GM12878 (cell line): ENCODE measurements at regions not wholly inside any gene's neighbourhood (a gene's known extent, or its start where the extent isn't known, plus 50 kb on each side); places are given as distances from the start of the nearest gene placed in this dataset.

Experiments
- ATAC-seq: fragments of 200-7000 bp; cut with Tn5 transposase; 3 replicates; pipeline ENCODE4 v1.9.1; 2020; ENCODE audit warnings: mild to moderate bottlenecking, moderate library complexity
- BruUV-seq: library from RNA; stranded (reverse); fragments of 400-500 nt; replicated peaks from 2 replicates; lab custom pipeline; 2021; lab: Mats Ljungman, UMichigan
- CTCF ChIA-PET: fragments of 300-600 bp; sonication (Branson Sonifier 250); formaldehyde crosslinking; extraction: SDS; loops from one replicate; lab custom pipeline; 2021; ENCODE audit warnings: inconsistent platforms; lab: Yijun Ruan, JAX
- POLR2A ChIA-PET: fragments of 350-600 bp; formaldehyde crosslinking; extraction: SDS; loops from one replicate; lab custom pipeline; 2021; ENCODE audit warnings: inconsistent platforms; lab: Charles Lee
- RAD21 ChIA-PET: fragments of 300-600 bp; sonication (Branson Sonifier 250); formaldehyde crosslinking; loops from one replicate; lab custom pipeline; 2023; ENCODE audit warnings: antibody characterized with exemption; ENCODE audit not compliant: unreplicated experiment; lab: Charles Lee
- SMC1A ChIA-PET: fragments of 300-600 bp; sonication (Branson Sonifier 250); formaldehyde crosslinking; loops from one replicate; lab custom pipeline; 2023; ENCODE audit not compliant: unreplicated experiment, uncharacterized antibody; lab: Charles Lee
- DNase-seq: peaks from one replicate; pipeline ENCODE4 v3.0.0-alpha.2; 2011; ENCODE audit warnings: low read depth, low spot score
- FAIRE-seq: peaks from 3 replicates; lab custom pipeline; 2011; peaks lifted over from hg19 to GRCh38; lab: Jason Lieb, UNC
- H2AFZ ChIP-seq: 2 replicates; pipeline ENCODE4 v1.6.0; 2011; ENCODE audit warnings: low read depth, low read length, control low read depth; ENCODE audit not compliant: control insufficient read depth
- H3K27ac ChIP-seq: 2 replicates; pipeline ENCODE4 v1.5.1; 2011; ENCODE audit warnings: control low read depth; ENCODE audit not compliant: control insufficient read depth, insufficient read depth
- H3K27me3 ChIP-seq, 2 experiments: replicated peaks in 1 of 2; 2 replicates each; pipeline versions ENCODE4 v1.6.0 to v1.6.1; 2011; ENCODE audit warnings: low read length in 1 of 2; ENCODE audit not compliant: control insufficient read depth in 2 of 2, insufficient read depth in 2 of 2
- H3K36me3 ChIP-seq, 2 experiments: 2 replicates each; pipeline ENCODE4 v1.5.1; 2011; ENCODE audit warnings: low read length in 1 of 2; ENCODE audit not compliant: control insufficient read depth in 2 of 2, insufficient read depth in 2 of 2
- H3K4me1 ChIP-seq: 2 replicates; pipeline ENCODE4 v1.6.1; 2011; ENCODE audit warnings: mild to moderate bottlenecking, low read length, moderate library complexity, mixed read lengths; ENCODE audit not compliant: control insufficient read depth, insufficient read depth
- H3K4me2 ChIP-seq: 2 replicates; pipeline ENCODE4 v1.6.0; 2011; ENCODE audit warnings: control low read depth; ENCODE audit not compliant: control insufficient read depth, insufficient read depth
- H3K4me3 ChIP-seq: fragments of 200-600 bp; sonication (generic); 2 replicates; pipeline ENCODE4 v1.5.1; 2016
- H3K79me2 ChIP-seq: 2 replicates; pipeline ENCODE4 v1.6.0; 2011; ENCODE audit warnings: low read length; ENCODE audit not compliant: control insufficient read depth, insufficient read depth
- H3K9ac ChIP-seq: 2 replicates; pipeline ENCODE4 v1.8.0; 2011; ENCODE audit warnings: low read length, control low read depth, mixed read lengths; ENCODE audit not compliant: control insufficient read depth, insufficient read depth
- H3K9me3 ChIP-seq: replicated peaks from 3 replicates; pipeline ENCODE4 v1.5.1; 2011; ENCODE audit warnings: mild to moderate bottlenecking, low read length; ENCODE audit not compliant: control insufficient read depth, insufficient read depth
- H4K20me1 ChIP-seq: 2 replicates; pipeline ENCODE4 v1.6.0; 2011; ENCODE audit not compliant: control insufficient read depth, insufficient read depth
- ATF3 ChIP-seq: IDR thresholded peaks from 2 replicates; pipeline ENCODE4 v1.6.1; 2011; ENCODE audit warnings: low read depth, mild to moderate bottlenecking, low read length, moderate library complexity, borderline replicate concordance; ENCODE audit errors: extremely low read depth
- BACH1 ChIP-seq: fragments of 450-650 bp; IDR thresholded peaks from 2 replicates; pipeline ENCODE4 v1.6.1; 2017; ENCODE audit warnings: mild to moderate bottlenecking, borderline replicate concordance
- BCLAF1 ChIP-seq: fragments of 450-650 bp; IDR thresholded peaks from 2 replicates; pipeline ENCODE4 v1.6.1; 2017; ENCODE audit warnings: antibody characterized with exemption, mild to moderate bottlenecking, moderate library complexity
- CEBPZ ChIP-seq: fragments of 150-350 bp; IDR thresholded peaks from 2 replicates; pipeline ENCODE4 v1.6.1; 2016; ENCODE audit warnings: low read depth, low read length
- GABPA ChIP-seq: IDR thresholded peaks from 2 replicates; pipeline ENCODE4 v1.6.1; 2014; ENCODE audit warnings: antibody characterized with exemption, low read depth, mild to moderate bottlenecking, inconsistent platforms
- KLF5 ChIP-seq: fragments of 450-650 bp; IDR thresholded peaks from 2 replicates; pipeline ENCODE4 v1.6.1; 2014; ENCODE audit warnings: mild to moderate bottlenecking; ENCODE audit not compliant: partially characterized antibody
- PAX8 ChIP-seq: fragments of 450-650 bp; IDR thresholded peaks from 2 replicates; pipeline ENCODE4 v1.6.1; 2017; ENCODE audit warnings: mild to moderate bottlenecking, moderate library complexity
- TCF3 ChIP-seq: IDR thresholded peaks from 2 replicates; pipeline ENCODE4 v1.6.1; 2012; ENCODE audit warnings: low read depth, mild to moderate bottlenecking, low read length, borderline replicate concordance; ENCODE audit not compliant: insufficient read depth
- WGBS: methylation state at CpG from one replicate; pipeline ENCODE4 v1.1.6; 2016; ENCODE audit warnings: low lambda C conversion rate; ENCODE audit not compliant: insufficient replicate concordance, insufficient coverage; ENCODE audit errors: missing lambda C conversion rate; 5-methylcytosine and 5-hydroxymethylcytosine counted together
- in situ Hi-C: fragments of 300-500 bp; cut with MboI; formaldehyde crosslinking; loops from 9 replicates; pipeline ENCODE4 v1.14.3; 2018; ENCODE audit warnings: mixed read lengths
- intact Hi-C: fragments of 100-400 bp; cut with micrococcal nuclease; formaldehyde crosslinking; loops from one replicate; pipeline ENCODE4 v1.14.2; 2022; ENCODE audit not compliant: unreplicated experiment

GRCh38 chr10:33777223-33777622 is 442.8 kb upstream of the NRP1 start:
- Histone ChIP-seq H3K27ac (no peak overlapping the region), H2AFZ (no peak overlapping the region), H3K79me2 (no peaks in the 10 kb centered on the region), H3K4me3 (no peak overlapping the region), H3K4me1 (no peaks in the 10 kb centered on the region), H3K4me2 (no peak overlapping the region), H3K9ac (no peak overlapping the region), H3K27me3 (no peaks in the 10 kb centered on the region), H3K36me3 (no peaks in the 10 kb centered on the region), H4K20me1 (no peaks in the 10 kb centered on the region), H3K9me3 (no peaks in the 10 kb centered on the region)
- ChIA-PET CTCF (interaction anchor here (1.2 to 2.6 kb wide), 3 partner anchors 33 to 42 kb away, joined by 3 to 7 read pairs (median 3); no protein-coding TSS in a partner anchor), RAD21 (interaction anchor here (0.8 to 8.8 kb wide), 15 partner anchors 20 to 444 kb away, joined by 3 to 69 read pairs (median 5); no protein-coding TSS in a partner anchor), POLR2A (interaction anchor here (0.8 to 1.1 kb wide), 2 partner anchors 31 to 41 kb away, joined by 3 to 4 read pairs; no protein-coding TSS in a partner anchor), SMC1A (interaction anchor here (0.5 to 10.1 kb wide), 15 partner anchors 9 to 861 kb away, joined by 3 to 95 read pairs (median 4); partner anchors contain the start of gene NRP1)
- in situ Hi-C loops: no loop called here
- intact Hi-C loops: no loop called here
- no peak for ATAC-seq
- DNase-seq: no peak
- TF ChIP-seq BCLAF1 (no peak), PAX8 (no peak), BACH1 (no peak), GABPA (no peak), KLF5 (no peak), ATF3 (no peak), CEBPZ (no peak), TCF3 (no peak)
- WGBS: 39% methylated on average over 10 of the region's 10 CpGs
- no TSS peak for BruUV-seq
- no peak for FAIRE-seq
